Mucosa of descending colon (tissue), 3 donors: ENCODE measurements at regions not wholly inside any gene's neighbourhood (a gene's known extent, or its start where the extent isn't known, plus 50 kb on each side); places are given as distances from the start of the nearest gene placed in this dataset.
"Not testable (repeated sequence)": the region's sequence is repeated elsewhere in the genome, so short reads cannot be mapped to it uniquely, and the experiment has no call there.

Experiments
- ATAC-seq: fragments of 200-7000 bp; cut with Tn5 transposase; one replicate; pipeline ENCODE4 v1.9.1; 2020; ENCODE audit warnings: mild to moderate bottlenecking, moderate library complexity
- DNase-seq, 3 donors: peaks; one replicate each; pipeline ENCODE4 v3.0.0-alpha.2; 2020
- H3K36me3 ChIP-seq: fragments of 200-600 bp; one replicate; pipeline ENCODE4 v1.8.0; 2021; ENCODE audit warnings: low read depth, mild to moderate bottlenecking
- H3K4me1 ChIP-seq: fragments of 200-600 bp; one replicate; pipeline ENCODE4 v1.8.0; 2021; ENCODE audit warnings: low read depth, mild to moderate bottlenecking
- H3K4me3 ChIP-seq: fragments of 200-600 bp; one replicate; pipeline ENCODE4 v1.8.0; 2021; ENCODE audit warnings: mild to moderate bottlenecking
- H3K9me3 ChIP-seq: fragments of 200-600 bp; one replicate; pipeline ENCODE4 v1.8.0; 2021; ENCODE audit warnings: mild to moderate bottlenecking
- intact Hi-C, 2 donors: fragments of 100-400 bp; cut with DNase I in 1 of 2; cut with micrococcal nuclease in 1 of 2; formaldehyde crosslinking; loops; one replicate each; pipeline versions ENCODE4 v1.11.0 to v1.11.1; 2022; cut with DNase I, micrococcal nuclease
- donor health status: DM: no; HTN: no; CAD: no; lungs with moderate emphysema.
- donor health status: DM: no; HTN: no; CAD: no.
- donor health status: DM: no; HTN: yes; CAD: no.

GRCh38 chr18:14460364-14460763, 83.0 kb downstream of the POTEC start:
- H3K9me3 ChIP-seq, H3K4me3 ChIP-seq, H3K4me1 ChIP-seq, ATAC-seq, intact Hi-C loops, H3K36me3 ChIP-seq: not testable (repeated sequence)
- peak in 1 of 3 donors; percentile 7 for DNase-seq

- H3K9me3 ChIP-seq, intact Hi-C loops, H3K4me3 ChIP-seq, DNase-seq, H3K36me3 ChIP-seq, ATAC-seq, H3K4me1 ChIP-seq: not testable (repeated sequence)
Measured at GRCh38 chr18:14459826-14460225, 83.6 kb downstream of the POTEC start.

- H3K4me1 ChIP-seq, H3K36me3 ChIP-seq, H3K4me3 ChIP-seq, H3K9me3 ChIP-seq, ATAC-seq, intact Hi-C loops: not testable (repeated sequence)
- peak in 2 of 3 donors; percentile 71 to 79 for DNase-seq
Measured at GRCh38 chr18:14458009-14458945, 85.1 kb downstream of the POTEC start.

- ATAC-seq, intact Hi-C loops, H3K4me3 ChIP-seq, H3K9me3 ChIP-seq, H3K4me1 ChIP-seq, H3K36me3 ChIP-seq: not testable (repeated sequence)
- DNase-seq, result peak in 1 of 3 donors; percentile 62
Measured at GRCh38 chr18:14450637-14451009, 92.8 kb downstream of the POTEC start.

- H3K9me3 ChIP-seq, H3K4me3 ChIP-seq, H3K36me3 ChIP-seq, H3K4me1 ChIP-seq, intact Hi-C loops: not testable (repeated sequence)
- ATAC-seq (peak; percentile 91), DNase-seq (peak in 2 of 3 donors; percentile 35 to 66)
Measured at GRCh38 chr18:14449995-14450636, 93.3 kb downstream of the POTEC start.

GRCh38 chr18:14449062-14449461, 94.3 kb downstream of the POTEC start:
- ATAC-seq, H3K9me3 ChIP-seq, H3K36me3 ChIP-seq, H3K4me1 ChIP-seq, DNase-seq, H3K4me3 ChIP-seq, intact Hi-C loops: not testable (repeated sequence)

- H3K4me1 ChIP-seq, H3K36me3 ChIP-seq, DNase-seq, intact Hi-C loops, H3K4me3 ChIP-seq, H3K9me3 ChIP-seq, ATAC-seq: not testable (repeated sequence)
Measured at GRCh38 chr18:14447715-14448114, 95.7 kb downstream of the POTEC start.

- intact Hi-C loops, H3K36me3 ChIP-seq, DNase-seq, ATAC-seq, H3K9me3 ChIP-seq, H3K4me1 ChIP-seq, H3K4me3 ChIP-seq: not testable (repeated sequence)
Measured at GRCh38 chr18:14435460-14435859, 107.9 kb downstream of the POTEC start.

GRCh38 chr18:14432371-14432770, 111.0 kb downstream of the POTEC start:
- ATAC-seq, H3K9me3 ChIP-seq, intact Hi-C loops, H3K4me1 ChIP-seq, H3K4me3 ChIP-seq, DNase-seq, H3K36me3 ChIP-seq: not testable (repeated sequence)

- H3K4me1 ChIP-seq, intact Hi-C loops, H3K9me3 ChIP-seq, H3K36me3 ChIP-seq: not testable (repeated sequence)
- ATAC-seq (peak; percentile 71), DNase-seq (peak; percentile 89 to 93 (median 90))
- H3K4me3 ChIP-seq, result peak overlapping the region; percentile 22
Measured at GRCh38 chr18:14431031-14431521, 112.3 kb downstream of the POTEC start.
